SKM-1 treated with dmso at 0.1 percent for 144 hours (cell line): ENCODE measurements at regions not wholly inside any gene's neighbourhood (a gene's known extent, or its start where the extent isn't known, plus 50 kb on each side); places are given as distances from the start of the nearest gene placed in this dataset.

Source experiments
- DNase-seq: peaks from one replicate; lab custom pipeline; 2025; ENCODE audit not compliant: unreplicated experiment; lab: John Stamatoyannopoulos, UW

DNA sequence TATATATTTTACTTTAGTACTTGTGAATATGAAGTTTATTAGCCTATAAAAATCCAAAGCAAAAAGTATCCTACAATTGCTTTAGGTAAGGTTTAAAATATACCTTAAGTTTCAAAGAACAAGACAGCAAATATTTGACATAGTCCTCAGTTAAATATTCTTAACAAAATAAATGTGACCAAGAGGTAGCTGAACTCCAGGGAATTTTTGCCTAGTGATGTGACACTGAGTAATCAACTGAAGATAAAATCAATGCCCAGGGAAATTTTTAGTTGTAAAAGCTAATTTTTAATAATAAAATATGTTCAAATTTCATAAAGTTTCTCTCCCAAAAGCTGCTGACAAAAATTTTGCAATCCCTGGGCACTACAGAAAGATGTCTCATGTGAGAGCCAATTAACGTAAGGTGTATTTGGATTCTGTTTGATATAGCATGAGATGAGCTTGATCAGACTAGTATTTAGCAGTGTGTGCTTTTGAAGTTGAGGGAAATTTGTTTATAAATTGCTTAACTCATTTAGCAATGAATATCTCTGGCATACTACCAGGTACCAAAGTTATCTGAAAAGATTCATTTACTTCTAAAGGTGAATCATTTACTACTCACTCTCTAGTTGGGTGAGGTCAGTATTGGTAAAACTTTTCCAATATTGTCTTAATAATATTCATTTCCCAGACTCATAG is 80.2 kb upstream of the PALMD start:
- DNase-seq: no peak

DNA sequence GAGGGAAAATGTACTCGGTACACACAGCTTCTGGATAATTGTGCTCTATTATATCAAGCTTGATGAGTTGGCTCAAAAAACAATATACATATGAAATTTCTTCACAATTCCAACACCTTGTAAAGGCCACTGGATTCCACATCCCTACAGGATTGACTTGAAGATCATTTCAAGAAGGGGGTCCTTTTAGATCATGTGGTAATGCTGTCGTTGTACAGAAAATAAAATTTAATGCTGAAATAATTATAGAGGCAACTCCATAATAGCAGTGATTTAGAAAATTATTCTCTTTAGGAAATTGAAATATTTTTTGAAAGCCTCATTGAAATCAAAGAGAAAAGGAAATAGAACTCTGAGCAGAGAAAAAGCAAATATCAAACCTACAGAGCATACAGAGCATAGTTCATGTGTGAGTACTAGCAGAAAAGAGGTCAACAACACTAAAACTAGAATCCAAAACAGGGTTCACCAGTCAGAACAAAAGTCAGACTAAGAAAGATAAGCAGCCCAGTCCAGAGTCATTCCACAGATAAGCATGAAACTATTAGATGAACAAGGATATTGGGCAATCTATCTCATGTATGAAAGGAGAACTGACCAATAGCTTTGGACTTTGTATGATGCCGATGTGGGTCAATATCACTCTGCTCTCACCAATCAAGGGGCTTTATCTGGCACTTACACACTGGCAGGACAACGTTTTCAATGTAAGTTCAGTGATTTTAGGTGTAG is 79.5 kb upstream of the PALMD start:
- no peak for DNase-seq

DNA sequence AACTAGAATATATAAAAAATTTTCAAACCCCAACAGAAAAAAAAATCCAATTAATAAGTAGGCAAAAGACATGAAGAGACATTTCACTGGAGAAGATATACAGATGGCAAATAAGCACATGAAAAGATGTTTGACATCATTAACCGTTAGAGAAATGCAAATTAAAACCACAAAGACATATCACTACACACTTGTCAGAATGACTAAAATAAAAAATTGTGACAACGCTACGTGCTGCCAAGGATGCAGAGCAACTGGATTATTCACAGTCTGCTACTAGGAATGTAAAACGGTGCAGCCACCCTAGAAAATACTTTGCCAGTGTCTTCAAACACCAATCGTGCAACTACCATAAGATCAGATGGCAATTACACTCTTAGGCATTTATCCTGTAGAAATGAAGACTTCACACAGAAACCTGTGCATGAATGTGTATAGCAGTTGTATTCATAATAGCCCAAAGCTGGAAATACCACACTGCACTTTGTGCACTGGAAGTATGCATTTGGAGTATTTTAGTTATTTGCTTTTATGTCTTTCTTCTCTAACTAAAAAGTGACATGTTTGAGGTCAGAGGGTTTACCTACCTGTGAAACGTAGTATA is 75.3 kb upstream of the PALMD start:
- DNase-seq: no peak

DNA sequence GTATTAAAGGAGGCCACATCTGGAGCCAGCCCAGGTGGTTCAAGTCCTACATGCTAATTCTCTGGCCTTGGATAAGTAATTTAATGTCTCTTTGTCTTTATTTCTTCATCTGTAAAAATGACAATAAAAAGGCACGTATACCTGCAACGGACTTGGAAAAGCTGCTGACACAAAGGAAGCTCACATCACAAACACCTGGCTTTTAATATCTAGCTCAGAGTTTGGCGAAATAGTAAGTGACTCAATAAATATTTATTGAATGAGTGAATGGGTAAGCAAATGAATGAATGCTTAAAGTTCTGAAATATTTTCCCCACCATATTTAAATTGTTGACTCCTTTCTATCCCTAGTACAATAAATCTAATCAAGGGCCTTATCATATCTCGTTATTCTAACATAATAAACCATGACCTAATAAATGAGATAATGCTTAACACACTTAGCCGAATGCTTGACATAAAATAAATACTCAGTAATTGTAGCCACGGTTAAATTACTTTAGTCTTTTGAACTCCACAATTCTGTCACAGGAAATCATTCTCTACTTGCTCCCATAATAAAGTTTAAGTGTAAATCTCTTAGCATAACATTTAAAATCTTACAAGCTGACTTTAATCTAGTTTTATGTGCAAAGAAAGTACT is 74.7 kb upstream of the PALMD start:
- DNase-seq: no peak

DNA sequence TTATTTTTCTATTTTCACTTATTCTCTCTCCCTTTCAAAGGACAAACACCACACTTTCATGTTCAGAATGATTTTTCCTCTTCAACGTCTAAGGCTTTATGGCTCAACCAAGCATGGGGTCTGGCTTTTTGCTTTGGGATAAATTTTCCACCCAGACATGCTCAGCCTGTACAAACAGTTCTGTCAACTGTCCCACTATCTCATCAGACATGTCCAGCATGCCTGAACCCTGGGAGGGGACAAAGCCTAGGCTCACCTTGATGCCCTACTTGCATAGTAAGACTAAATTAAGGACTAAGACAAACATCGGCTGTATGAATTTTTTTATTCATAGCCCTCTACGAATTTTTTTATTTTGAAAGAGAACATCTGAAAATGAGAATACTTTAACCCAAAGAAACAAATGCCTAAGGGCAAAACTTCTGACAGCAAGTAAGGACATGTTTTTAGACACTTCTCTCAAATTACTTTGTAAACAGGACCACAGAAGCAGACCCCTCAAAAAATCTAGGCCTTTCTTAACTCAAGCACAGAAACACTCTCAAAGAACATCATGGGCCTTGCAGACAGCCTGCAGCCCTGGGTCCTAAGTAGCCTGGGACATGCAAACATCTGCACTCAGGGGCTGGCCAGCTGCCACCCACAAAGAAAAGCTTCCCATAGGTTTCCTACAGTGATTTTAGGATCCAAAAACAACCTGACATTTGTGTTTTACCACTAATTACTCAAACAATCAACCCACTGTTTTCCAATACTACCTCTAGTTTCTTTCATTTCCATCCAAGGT is 72.3 kb upstream of the PALMD start:
- no peak for DNase-seq

DNA sequence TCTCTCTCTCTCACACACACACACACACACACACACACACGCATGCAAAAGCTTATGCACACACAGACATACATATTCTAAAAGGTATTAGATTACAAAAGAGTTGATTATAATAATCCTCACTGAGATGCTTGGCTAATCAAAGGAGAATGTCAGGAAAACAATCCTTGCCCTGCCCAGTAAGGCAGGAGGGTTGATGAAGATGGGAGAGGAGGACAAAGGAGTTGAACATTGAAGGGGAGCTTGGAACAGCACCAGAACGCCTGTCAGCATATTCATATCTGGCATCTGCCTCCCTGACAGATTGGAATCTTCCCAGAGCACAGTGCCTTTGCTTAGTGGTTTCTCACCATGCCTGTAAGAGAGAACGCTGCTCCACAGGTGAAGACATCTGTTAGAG is 68.6 kb upstream of the PALMD start:
- no peak for DNase-seq

DNA sequence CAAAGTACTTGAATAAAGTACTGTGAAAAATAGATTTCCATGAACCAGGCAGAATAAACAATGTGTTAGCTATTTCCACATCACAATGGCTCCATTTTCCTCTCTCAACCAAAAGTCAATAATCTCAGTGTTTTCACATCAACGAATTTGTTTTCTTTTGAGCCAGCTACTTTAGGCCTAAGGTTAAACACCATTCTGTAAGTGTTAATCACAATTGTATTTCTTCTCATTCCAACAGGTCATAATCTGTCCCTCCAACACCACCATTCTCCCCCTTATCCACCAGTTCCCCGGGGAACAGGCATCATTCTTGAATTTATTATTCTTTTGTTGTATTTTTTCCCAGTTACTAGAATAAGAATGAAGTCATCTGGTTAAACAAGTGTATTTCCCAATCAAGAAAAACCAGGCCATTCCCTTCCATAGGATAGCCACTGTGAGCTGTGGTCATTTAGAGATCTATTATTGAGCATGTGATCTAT is 66.2 kb upstream of the PALMD start:
- no peak for DNase-seq

DNA sequence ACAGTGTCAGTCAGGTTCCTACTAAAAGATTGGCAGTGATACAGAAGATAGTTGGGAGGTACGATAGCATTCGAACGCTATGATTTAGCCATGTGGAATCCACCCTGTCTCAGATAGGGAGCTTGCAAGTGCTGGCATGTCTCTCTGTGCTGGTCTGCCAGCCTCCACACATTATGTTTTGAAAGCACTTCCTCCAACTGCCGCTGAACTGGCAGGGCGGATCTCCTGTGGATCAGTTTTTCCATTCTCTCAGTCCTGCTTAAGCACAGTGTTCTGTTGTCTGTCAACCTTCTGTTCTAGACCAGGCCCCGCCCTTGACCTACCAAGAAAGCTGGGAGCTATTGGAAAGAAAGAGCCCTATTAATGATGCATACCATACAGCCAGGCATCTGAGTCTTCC is 65.5 kb upstream of the PALMD start:
- no peak for DNase-seq

DNA sequence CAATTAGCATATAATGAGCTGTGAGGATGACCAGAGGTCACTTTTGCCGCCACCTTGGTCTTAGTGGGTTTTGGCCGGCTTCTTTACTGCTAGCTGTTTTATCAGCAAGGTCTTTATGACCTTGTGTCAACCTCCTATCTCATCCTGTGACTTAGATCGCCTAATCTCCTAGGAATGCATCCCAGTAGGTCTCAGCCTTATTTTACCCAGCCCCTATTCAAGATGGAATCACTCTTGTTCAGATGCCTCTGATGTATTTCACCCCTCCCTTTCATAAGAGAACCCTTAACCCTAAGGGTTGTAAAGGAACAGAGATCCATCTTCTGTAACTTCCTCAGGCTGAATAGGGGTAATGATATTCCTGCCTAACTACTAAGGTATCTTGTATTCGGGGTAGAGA is 58.9 kb upstream of the PALMD start:
- no peak for DNase-seq

DNA sequence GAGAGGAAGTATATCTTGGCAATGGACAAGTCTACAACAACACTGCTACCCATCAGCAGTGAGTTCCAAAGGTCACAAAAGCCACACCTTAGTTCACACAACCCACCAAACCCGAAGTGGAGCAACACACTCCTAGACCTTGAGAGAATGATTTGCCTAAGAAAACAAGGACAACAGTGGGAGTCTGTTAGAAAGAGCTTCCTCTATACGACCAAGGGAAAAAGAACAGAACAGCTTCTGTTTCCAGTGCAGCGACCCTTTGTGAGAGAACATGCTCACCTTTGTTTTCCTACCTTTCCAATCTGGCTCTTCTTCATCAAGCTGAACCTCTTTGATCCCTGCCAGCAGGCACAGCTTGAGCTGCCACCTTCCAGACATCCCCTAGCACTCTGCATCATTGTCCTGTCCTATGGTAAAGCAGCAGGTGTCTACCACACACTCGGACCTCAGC is 56.7 kb upstream of the PALMD start:
- DNase-seq: no peak

DNA sequence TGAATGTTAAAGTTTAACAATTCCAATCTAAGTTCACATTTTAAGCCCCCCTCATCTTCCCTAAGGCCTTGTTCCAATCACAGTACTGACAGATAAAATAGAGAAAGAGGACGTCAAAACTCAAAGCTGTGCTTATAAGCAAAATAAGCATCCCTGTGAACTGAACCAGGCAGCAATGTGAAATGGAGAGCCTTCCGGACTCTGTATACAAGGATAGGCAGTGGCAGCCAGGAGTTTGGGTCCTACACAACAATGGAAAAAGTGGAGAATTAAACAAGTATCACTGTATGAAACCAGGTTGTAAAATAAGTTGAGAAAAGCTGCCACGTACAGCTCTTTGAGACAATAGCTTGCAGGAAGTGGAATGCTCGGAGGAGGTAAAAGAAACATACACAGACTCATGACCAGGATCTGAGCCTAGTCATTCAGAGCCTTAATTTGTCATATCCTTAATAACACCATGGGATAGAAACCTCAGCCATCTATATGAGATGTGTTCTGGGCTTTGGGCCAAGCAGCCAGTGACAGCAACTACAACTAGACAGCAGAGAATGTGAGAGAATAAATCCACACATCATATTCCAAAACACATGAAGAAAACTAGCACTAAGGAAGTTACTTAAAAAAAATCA is 55.2 kb upstream of the PALMD start:
- DNase-seq: no peak

DNA sequence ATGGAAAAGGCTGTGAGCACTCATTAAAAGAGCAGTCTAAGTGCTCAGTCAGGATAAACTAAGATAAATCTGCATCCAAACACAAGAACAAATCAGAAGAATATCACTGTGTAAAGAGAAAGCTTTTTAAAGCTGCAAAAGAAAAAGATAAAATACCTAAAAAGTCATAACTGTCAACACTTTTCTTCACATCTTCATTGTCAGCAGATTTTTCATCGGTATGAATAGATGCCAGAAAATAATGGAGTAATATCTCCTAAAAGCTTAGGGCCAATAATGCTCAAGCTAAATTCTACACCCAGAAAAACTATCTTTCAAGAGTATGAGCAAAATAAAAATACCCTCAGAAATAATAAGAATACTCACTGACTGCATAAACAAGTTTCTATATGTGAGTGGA is 54.0 kb upstream of the PALMD start:
- no peak for DNase-seq

DNA sequence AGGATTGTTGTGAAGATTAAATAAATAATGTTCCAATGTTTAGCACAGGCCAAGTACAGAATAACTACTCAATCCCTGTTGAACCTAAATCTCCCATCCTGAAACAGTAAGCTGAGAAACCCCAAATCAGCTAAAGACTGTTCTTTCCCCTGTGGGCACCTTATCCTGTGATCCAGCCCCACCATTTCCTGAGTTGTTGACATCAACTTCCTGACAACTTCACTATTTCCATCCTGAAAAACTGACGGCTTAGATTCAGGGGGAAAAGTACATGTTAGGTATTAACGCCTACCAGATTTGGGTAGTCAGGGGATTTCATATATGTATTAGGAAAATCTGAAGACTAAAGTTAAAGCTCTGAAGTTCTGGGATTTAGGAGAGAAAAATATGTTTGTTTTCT is 51.7 kb upstream of the PALMD start:
- DNase-seq: no peak

DNA sequence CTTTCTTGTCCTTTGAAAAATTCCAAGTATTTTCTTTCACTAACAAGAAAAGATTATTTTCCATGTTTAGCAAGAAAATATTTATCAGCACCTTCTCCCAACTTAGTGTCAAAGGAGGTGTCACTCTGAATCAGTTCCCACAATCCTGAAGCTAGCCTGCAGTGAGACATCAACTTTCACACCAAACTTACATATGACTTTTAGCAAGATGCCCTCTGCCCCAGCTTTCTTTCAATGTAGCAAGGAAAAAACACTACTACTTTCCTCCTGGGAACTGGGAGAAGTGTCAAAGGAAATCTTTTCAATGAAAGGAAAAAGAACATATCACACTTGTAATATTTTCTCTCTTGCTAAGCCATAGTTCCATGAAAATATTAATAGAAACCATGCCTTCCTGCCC is 50.9 kb upstream of the PALMD start:
- no peak for DNase-seq

DNA sequence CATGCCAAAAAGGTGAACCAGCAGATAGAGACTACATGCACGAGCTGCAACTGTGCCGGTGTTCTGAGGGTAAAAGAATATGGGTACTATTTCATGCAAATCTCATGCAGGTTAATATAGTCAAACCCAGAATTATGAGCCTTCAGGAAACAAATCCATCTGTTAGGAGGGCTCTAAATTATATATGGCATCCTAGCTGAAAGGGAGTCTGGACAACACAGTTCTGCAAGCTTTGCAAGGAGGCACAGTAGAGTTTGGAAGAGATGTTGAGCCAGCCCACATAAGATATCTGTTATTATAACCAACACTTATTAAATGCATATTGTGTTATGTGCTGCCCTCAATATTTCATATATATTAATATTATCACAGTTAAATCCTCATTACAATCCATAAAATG is 50.5 kb upstream of the PALMD start:
- no peak for DNase-seq
